SU-DHL-6 (cell line): ENCODE measurements at regions not wholly inside any gene's neighbourhood (a gene's known extent, or its start where the extent isn't known, plus 50 kb on each side); places are given as distances from the start of the nearest gene placed in this dataset.

ENCODE experiments used
- EZH2phosphoT487 ChIP-seq: fragments of 200-600 bp; sonication (generic), shearing (Covaris generic); conservative IDR thresholded peaks from 2 replicates; pipeline ENCODE4 v1.6.1; 2018; ENCODE audit warnings: mild to moderate bottlenecking, antibody characterized with exemption, low read length, moderate library complexity, mixed read lengths
- TF ChIP-seq, protein P1 (sequence below): fragments of 200-600 bp; sonication (generic); IDR thresholded peaks from one replicate; pipeline ENCODE4 v1.5.1; 2017; ENCODE audit warnings: antibody characterized with exemption, mild to moderate bottlenecking, low read length, moderate library complexity; ENCODE audit not compliant: insufficient read depth, poor library complexity, severe bottlenecking

DNA sequence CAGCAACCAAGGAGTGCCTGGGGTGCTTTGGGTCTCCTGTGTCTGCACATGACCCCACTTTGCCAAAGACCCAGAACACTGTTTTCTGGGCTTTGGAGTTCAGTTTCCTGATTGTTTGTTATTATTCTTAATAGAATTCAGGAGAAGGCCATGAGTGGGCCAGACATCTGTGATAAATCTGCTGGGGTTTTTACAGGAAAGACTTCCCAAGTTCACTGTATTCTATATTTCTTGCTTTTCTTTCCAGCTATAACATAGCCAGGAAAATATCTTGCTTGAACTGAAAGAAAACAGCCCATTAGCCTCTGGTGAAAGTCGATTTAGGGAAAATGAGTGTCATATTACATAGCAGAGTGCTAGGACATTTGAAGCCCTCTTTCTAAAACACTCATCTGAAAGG is 345.1 kb upstream of the USP24 start:
- no peak for TF ChIP-seq EZH2phosphoT487
- TF ChIP-seq, protein P1, sequence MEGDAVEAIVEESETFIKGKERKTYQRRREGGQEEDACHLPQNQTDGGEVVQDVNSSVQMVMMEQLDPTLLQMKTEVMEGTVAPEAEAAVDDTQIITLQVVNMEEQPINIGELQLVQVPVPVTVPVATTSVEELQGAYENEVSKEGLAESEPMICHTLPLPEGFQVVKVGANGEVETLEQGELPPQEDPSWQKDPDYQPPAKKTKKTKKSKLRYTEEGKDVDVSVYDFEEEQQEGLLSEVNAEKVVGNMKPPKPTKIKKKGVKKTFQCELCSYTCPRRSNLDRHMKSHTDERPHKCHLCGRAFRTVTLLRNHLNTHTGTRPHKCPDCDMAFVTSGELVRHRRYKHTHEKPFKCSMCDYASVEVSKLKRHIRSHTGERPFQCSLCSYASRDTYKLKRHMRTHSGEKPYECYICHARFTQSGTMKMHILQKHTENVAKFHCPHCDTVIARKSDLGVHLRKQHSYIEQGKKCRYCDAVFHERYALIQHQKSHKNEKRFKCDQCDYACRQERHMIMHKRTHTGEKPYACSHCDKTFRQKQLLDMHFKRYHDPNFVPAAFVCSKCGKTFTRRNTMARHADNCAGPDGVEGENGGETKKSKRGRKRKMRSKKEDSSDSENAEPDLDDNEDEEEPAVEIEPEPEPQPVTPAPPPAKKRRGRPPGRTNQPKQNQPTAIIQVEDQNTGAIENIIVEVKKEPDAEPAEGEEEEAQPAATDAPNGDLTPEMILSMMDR, result no peak
